Neural progenitor cell (in vitro differentiated cells): ENCODE measurements at regions not wholly inside any gene's neighbourhood (a gene's known extent, or its start where the extent isn't known, plus 50 kb on each side); places are given as distances from the start of the nearest gene placed in this dataset.

Source experiments
- CTCF ChIP-seq: fragments of 200-600 bp; sonication (generic); IDR thresholded peaks from 2 replicates; pipeline ENCODE4 v1.5.1; 2017; ENCODE audit warnings: antibody characterized with exemption, mild to moderate bottlenecking
- EZH2 ChIP-seq: fragments of 200-600 bp; sonication (generic); IDR thresholded peaks from 2 replicates; pipeline ENCODE4 v1.6.1; 2017; ENCODE audit warnings: antibody characterized with exemption, mild to moderate bottlenecking, moderate library complexity

GRCh38 chr6:44594481-44594880 lies 207.0 kb downstream of the CDC5L start:
- TF ChIP-seq CTCF (no peak), EZH2 (no peak)
